GM18867 (cell line): ENCODE measurements at regions not wholly inside any gene's neighbourhood (a gene's known extent, or its start where the extent isn't known, plus 50 kb on each side); places are given as distances from the start of the nearest gene placed in this dataset.

ENCODE experiments used
- ATAC-seq: cut with Tn5 transposase; IDR thresholded peaks from one replicate; pipeline ENCODE4 v1.9.1; 2021; ENCODE audit warnings: mild to moderate bottlenecking, moderate library complexity; ENCODE audit not compliant: unreplicated experiment

GRCh38 chr3:94654096-94654495, 591.2 kb downstream of the NSUN3 start:
- ATAC-seq, result no peak

DNA sequence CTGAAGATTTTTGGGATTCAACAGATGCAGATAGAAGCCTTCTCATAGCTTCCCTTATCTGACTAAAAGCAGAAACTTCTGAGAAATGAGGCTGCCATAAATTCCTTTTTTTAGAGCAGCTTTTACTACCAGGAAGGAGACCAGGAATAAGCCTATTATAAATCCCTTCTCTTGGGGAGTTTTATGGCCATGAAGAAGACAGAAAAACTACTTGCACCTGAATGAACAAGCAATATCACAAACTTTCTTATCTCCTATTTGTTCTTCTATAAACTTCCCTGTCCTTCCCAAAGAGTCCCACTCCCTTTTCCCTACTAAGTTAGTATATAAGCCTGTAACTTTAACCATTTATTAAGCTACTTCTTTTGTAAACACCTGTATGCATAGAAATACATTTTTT, 603.1 kb downstream of the NSUN3 start:
- ATAC-seq, result no peak

DNA sequence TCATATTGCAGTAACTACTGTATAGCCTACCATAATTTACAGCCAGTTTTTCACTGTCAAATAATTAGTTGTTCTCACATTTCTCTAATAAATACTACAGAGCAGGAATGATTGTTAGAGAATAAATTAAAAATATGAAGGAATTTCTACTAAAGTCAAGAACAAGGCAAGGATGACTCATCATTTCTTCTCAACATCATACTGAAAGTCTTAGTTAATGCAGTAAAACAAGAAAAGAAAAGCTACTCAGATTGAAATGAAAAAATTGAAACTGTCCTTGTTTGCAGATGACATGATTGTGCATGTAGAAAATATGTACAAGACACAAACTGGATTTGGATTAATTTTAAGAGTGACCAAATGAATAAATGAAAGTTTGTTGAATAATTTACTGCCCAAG, 608.2 kb downstream of the NSUN3 start:
- ATAC-seq, result no peak

DNA sequence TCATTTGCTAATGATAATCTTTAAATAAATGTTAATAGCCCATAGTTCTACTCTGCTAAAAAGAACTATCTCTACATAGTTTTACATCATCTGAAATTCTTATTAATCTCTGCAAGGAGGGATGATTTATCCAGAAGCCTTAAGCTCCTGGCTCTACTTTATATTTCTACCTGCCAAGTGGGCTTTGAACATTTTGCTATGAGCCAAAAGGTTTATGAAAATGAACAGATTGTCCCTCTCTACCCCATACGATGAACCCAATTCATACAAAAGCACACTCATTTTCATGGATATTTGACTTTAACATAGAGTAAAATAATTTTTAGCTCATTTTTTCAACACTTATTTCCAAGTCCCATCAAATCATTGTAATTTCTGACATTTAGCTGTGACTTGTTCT, 611.0 kb downstream of the NSUN3 start:
- ATAC-seq, result no peak

GRCh38 chr3:94686208-94686607, 623.3 kb downstream of the NSUN3 start:
- no peak for ATAC-seq

DNA sequence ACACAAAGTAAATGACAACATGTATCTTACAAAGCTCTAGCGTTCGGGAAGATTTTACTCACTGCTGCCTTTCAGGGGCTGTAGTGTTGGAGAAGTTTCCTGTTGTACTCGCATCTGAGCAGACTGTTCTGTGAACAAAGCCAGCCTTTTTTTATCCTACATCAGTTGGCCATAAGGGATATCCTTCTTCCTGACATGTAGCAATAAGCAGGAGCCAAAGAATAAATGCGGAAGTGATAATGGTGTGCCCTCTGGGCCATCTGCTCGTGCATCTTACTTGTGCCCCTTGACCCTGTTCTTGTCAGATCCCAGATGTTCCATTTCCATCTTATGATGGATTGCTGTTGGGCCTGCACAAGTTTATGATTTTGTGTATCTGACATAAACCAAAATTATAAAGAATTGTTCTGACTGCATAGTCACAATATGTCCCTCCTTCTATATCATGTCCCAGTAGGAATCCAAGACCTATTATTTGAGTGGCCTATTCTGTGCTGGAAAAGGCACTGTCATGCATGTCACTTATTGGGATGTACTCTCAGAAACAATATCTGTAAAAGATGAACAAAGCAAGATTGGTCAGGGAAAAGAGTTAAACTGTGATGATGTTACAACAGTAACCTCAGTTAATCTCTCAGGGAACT, 631.3 kb downstream of the NSUN3 start:
- no peak for ATAC-seq

DNA sequence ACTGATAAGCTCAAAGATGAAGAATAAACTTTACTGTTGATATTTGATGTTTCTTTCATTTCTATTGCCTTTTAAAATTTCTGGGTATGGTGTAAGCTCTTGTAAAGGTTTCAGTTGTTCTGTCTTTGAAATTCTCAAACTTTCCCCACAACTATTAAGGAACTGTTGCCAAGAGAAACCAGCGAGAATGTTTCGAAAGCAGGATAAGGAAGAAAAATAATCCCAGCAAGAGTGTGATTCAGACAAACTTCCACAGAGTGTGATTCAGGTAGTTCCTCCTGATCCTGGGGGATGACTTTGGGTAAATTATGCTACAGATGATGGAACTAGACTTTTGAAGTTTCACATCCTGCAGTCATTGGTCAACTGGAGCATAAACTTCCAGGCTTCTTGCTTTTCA, 632.0 kb downstream of the NSUN3 start:
- ATAC-seq, result no peak

GRCh38 chr3:94704467-94704866, 641.6 kb downstream of the NSUN3 start:
- no peak for ATAC-seq

DNA sequence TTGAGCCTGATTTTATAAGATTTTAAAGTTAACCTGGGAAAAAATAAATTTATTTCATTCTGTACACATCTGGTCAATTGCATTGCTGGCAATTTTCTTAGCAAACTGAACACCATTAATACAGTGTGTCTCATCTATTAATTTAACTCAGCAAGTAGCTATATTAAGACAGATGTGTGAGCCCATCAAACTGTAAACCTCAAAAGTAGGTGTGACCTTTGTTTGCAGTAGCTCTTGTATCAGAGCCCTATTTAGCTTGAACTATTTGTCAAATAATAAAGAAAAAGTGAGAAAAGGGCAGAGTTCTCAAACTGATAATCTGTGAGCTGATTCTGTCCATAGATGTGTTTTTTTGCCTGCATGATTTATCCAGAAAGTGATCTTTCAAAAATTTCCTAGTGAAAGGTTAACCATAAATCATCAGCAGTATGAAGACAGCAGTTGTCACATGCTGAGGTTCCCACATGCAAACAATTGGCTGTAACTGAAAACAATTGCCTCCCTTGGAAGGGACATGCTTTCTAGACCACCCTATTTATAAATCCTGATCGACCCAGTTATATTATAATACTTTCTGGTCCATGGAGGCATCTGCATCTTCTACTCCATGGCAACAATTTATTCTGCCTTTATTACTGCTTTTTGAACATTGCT, 646.5 kb downstream of the NSUN3 start:
- ATAC-seq, result no peak

DNA sequence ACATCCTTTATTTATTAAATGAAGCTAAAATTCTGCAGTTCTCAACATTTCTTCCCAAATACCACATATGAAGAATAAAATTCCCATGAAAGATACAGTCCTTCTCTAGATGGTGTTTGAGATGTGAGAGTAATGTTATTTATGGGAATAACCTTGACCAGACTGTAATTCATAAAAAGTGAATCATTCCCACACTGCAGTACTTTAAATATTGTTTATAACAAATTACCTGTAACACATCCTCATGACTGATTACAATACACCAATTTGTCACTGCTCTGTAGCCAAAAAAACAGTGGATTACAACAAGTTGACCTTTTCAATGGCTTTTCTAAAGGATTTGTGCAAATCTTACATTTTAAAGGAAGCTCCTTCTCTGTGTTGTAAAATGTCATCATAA, 651.3 kb downstream of the NSUN3 start:
- no peak for ATAC-seq

DNA sequence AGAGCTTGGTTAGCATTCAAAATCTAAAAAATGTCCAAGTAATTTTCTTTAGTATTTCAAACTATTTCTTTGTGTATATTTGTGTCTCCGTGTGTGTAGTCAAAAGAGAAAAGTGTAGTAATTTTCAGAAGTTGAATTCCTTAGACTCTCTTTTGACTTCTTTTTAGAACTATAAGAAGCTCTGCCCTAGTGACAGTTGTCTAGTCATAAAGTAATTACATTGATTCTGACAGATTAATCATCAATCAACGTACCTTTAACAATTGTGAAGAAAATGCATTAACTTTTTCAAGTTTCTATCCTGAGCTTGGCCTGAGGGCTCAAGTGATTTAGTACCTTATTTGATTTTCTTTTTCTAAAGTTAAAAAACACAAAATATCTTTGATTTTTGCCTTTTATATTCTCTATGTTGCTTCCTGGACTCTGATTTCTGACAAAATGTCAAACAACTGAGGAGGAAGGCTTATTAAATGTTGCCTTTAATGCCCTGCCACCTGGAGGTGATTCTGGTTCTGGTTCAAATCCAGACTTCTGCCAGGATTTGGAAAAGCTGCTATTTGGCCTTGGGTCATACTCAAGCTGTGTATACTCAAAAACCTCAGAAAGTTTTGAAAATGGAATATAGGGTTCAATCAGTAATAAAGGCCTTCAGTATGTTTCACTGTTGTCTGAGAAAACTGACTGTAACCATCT, 653.6 kb downstream of the NSUN3 start:
- no peak for ATAC-seq

DNA sequence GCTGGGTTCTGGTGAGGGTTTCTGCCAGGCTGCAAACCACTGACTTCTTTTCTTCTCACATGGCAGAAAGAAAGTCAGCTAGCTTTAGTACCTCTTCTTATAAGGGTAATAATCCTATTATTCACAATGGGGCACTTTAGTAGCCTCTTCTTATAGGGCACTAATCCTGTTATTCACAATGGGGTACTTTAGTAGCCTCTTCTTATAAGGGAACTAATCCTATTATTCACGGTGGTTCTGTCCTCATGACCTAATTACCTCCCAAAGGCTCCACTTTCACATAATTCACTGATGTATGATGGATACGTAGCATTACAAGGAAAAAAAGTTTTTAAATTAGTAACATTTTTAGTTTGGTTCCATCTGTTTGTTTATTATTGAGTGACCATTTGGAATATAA, 671.3 kb downstream of the NSUN3 start:
- no peak for ATAC-seq

GRCh38 chr3:94735354-94735753, 672.5 kb downstream of the NSUN3 start:
- ATAC-seq, result no peak

GRCh38 chr3:94737116-94737515, 674.3 kb downstream of the NSUN3 start:
- ATAC-seq, result no peak

GRCh38 chr3:94739420-94739819, 676.6 kb downstream of the NSUN3 start:
- ATAC-seq, result no peak

DNA sequence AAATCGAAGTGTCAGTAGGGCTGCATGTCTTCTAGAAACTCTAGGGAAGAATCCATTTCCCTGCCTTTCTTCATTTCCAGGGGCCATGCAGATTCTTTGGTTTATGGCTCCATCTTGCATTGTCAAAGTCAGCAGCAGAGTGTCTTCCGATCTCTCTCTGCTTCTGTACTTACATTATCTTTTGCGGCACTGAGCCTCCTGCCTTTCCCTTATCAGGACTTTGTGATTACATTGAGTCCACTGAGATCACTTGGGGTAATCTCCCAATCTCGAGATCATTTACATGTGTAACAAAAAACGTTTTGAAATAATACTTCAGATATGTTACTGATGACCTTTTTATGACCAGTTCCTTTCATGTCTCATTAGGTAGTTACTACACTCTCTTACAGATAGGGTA, 695.9 kb downstream of the NSUN3 start:
- ATAC-seq, result no peak

GRCh38 chr3:94772402-94772801, 709.5 kb downstream of the NSUN3 start:
- no peak for ATAC-seq

GRCh38 chr3:94775746-94776145, 712.9 kb downstream of the NSUN3 start:
- ATAC-seq, result no peak

GRCh38 chr3:94776401-94776915, 713.6 kb downstream of the NSUN3 start:
- no peak for ATAC-seq

- no peak for ATAC-seq
Measured at GRCh38 chr3:94778289-94778688, 715.4 kb downstream of the NSUN3 start.

DNA sequence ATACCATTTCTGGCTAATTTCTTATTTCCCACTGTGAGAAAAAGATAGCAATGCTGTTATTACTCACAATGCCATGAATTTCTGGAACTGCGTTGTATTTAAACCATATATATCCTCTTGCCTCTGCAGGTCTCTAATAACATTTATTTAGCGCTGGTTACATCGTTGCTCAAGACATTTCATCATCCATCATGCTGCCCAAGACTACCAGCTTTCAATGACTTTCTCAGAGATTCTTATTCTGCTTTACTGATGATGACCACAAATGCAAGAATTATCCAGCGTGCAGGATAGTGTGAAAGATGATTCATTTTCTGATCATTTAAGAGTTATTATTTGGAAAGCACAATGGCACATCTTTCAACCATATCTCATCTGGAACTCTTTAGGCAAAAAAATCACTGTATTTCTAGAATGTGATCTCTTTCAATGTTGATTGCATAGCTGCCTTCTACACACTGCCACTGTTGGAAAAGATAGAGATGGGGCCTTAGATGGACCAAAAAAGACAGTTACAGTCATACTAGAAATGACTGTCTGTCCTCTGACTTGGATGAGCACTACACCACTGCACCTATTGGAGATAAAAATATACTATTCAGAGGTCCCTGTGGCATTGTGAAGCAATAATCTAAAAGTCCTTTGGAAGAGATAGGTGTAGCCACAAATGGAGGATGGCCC, 716.1 kb downstream of the NSUN3 start:
- ATAC-seq, result no peak

DNA sequence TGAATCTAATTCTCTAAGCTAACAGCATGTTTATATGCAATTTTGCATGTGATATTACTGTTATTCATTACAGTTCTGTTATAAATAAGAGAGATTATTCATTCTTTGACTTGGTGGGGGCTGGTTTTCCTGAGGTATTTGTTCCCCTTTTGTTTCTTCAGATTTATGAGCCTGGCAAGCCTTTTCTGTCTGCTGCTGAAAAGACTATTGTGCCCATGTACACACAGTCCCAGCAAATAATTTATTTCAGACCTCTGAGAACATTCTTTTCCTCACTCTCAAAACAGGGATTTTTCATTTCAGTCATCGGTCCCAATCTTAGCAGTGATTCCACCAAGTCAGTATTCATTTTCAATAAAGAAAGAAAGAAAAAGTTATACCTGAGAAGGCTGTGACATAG, 716.8 kb downstream of the NSUN3 start:
- ATAC-seq, result no peak
